ENCODE measurements at regions not wholly inside any gene's neighbourhood (a gene's known extent, or its start where the extent isn't known, plus 50 kb on each side); places are given as distances from the start of the nearest gene placed in this dataset.

GRCh38 chr2:215799194-215799593 is 214.2 kb downstream of the MREG start (continued):
- TF ChIP-seq CHD7 (IDR thresholded peaks at IDR 0.05; ENCODE audit: insufficient replicate concordance, low read length) (no peak), SUZ12 (IDR thresholded peaks at IDR 0.05; ENCODE audit: low read length) (no peak)

Data from H1 (cell line).